H9 (cell line): ENCODE measurements at regions not wholly inside any gene's neighbourhood (a gene's known extent, or its start where the extent isn't known, plus 50 kb on each side); places are given as distances from the start of the nearest gene placed in this dataset.

Source experiments
- DNase-seq: peaks from one replicate; pipeline ENCODE4 v3.0.0-alpha.2; 2017
- H2AFZ ChIP-seq: one replicate; pipeline ENCODE4 v1.6.1; 2013; ENCODE audit warnings: mild to moderate bottlenecking, low read length, control low read depth, moderate library complexity
- H2AK5ac ChIP-seq: 2 replicates; pipeline ENCODE4 v1.6.1; 2013; ENCODE audit warnings: low read length, control low read depth, mixed read lengths; ENCODE audit not compliant: insufficient read length
- H2BK120ac ChIP-seq: one replicate; pipeline ENCODE4 v1.6.1; 2013; ENCODE audit warnings: low read depth, mild to moderate bottlenecking, low read length, control low read depth, inconsistent platforms; ENCODE audit not compliant: poor library complexity, severe bottlenecking
- H2BK12ac ChIP-seq: 2 replicates; pipeline ENCODE4 v1.6.1; 2013; ENCODE audit warnings: low read length, control low read depth, mixed read lengths, low read depth; ENCODE audit not compliant: insufficient read length
- H2BK15ac ChIP-seq: 2 replicates; pipeline ENCODE4 v1.6.1; 2013; ENCODE audit warnings: low read depth, low read length, control low read depth
- H2BK20ac ChIP-seq: one replicate; pipeline ENCODE4 v1.6.1; 2013; ENCODE audit warnings: low read depth, mild to moderate bottlenecking, low read length, control low read depth, inconsistent platforms; ENCODE audit not compliant: poor library complexity, severe bottlenecking
- H2BK5ac ChIP-seq: 2 replicates; pipeline ENCODE4 v1.6.1; 2013; ENCODE audit warnings: low read length, control low read depth, mixed read lengths; ENCODE audit not compliant: insufficient read length
- H3K14ac ChIP-seq: 2 replicates; pipeline ENCODE4 v1.6.1; 2013; ENCODE audit warnings: low read length, control low read depth; ENCODE audit not compliant: insufficient read depth
- H3K18ac ChIP-seq: 2 replicates; pipeline ENCODE4 v1.6.1; 2013; ENCODE audit warnings: low read depth, mild to moderate bottlenecking, mixed read lengths, low read length, control low read depth; ENCODE audit not compliant: insufficient read length
- H3K23ac ChIP-seq: 2 replicates; pipeline ENCODE4 v1.6.1; 2013; ENCODE audit warnings: low read length, control low read depth, mixed read lengths, low read depth; ENCODE audit not compliant: insufficient read length
- H3K23me2 ChIP-seq: 2 replicates; pipeline ENCODE4 v1.6.1; 2013; ENCODE audit warnings: low read depth, mild to moderate bottlenecking, mixed read lengths, low read length, control low read depth; ENCODE audit not compliant: insufficient read length, poor library complexity, severe bottlenecking
- H3K27ac ChIP-seq: 2 replicates; pipeline ENCODE4 v1.5.1; 2013; ENCODE audit warnings: low read length, control low read depth, mixed read lengths, low read depth; ENCODE audit not compliant: insufficient read length
- H3K27me3 ChIP-seq: 2 replicates; pipeline ENCODE4 v1.6.1; 2013; ENCODE audit warnings: low read length, control low read depth, inconsistent platforms; ENCODE audit not compliant: insufficient read depth
- H3K4ac ChIP-seq: 2 replicates; pipeline ENCODE4 v1.6.1; 2013; ENCODE audit warnings: low read depth, mild to moderate bottlenecking, control low read depth, inconsistent platforms, low read length, moderate library complexity
- H3K4me1 ChIP-seq: 2 replicates; pipeline ENCODE4 v1.6.1; 2013; ENCODE audit warnings: low read length, control low read depth, inconsistent platforms; ENCODE audit not compliant: insufficient read depth
- H3K4me2 ChIP-seq: 2 replicates; pipeline ENCODE4 v1.6.1; 2013; ENCODE audit warnings: low read length, control low read depth, mixed read lengths; ENCODE audit not compliant: insufficient read length, insufficient read depth
- H3K56ac ChIP-seq: 2 replicates; pipeline ENCODE4 v1.6.1; 2013; ENCODE audit warnings: low read depth, mild to moderate bottlenecking, mixed read lengths, low read length, control low read depth; ENCODE audit not compliant: insufficient read length
- H3K79me1 ChIP-seq: 2 replicates; pipeline ENCODE4 v1.6.1; 2013; ENCODE audit warnings: low read depth, mild to moderate bottlenecking, moderate library complexity, low read length, control low read depth, inconsistent platforms; ENCODE audit not compliant: insufficient read depth, poor library complexity, severe bottlenecking
- H3K79me2 ChIP-seq: 2 replicates; pipeline ENCODE4 v1.6.1; 2013; ENCODE audit warnings: low read length, control low read depth, inconsistent platforms; ENCODE audit not compliant: insufficient read depth
- H3K9ac ChIP-seq: 2 replicates; pipeline ENCODE4 v1.6.1; 2013; ENCODE audit warnings: low read length, control low read depth, mixed read lengths; ENCODE audit not compliant: insufficient read length; ENCODE audit errors: extremely low read depth
- H3K9me3 ChIP-seq: one replicate; pipeline ENCODE4 v1.6.1; 2013; ENCODE audit warnings: low read depth, low read length, inconsistent platforms; ENCODE audit not compliant: control insufficient read depth
- H3T11ph ChIP-seq: one replicate; pipeline ENCODE4 v1.6.1; 2013; ENCODE audit warnings: mild to moderate bottlenecking, low read length, control low read depth, inconsistent platforms
- H4K20me1 ChIP-seq: one replicate; pipeline ENCODE4 v1.6.1; 2013; ENCODE audit not compliant: control insufficient read depth, insufficient read length, insufficient read depth
- H4K5ac ChIP-seq: 2 replicates; pipeline ENCODE4 v1.6.1; 2013; ENCODE audit warnings: low read depth, mild to moderate bottlenecking, mixed read lengths, low read length, control low read depth; ENCODE audit not compliant: insufficient read length
- H4K8ac ChIP-seq: replicated peaks from 2 replicates; pipeline ENCODE4 v1.6.1; 2013; ENCODE audit warnings: low read length, control low read depth, mixed read lengths, low read depth; ENCODE audit not compliant: insufficient read length
- H4K91ac ChIP-seq: 2 replicates; pipeline ENCODE4 v1.6.1; 2013; ENCODE audit warnings: low read depth, mild to moderate bottlenecking, moderate library complexity, mixed read lengths, low read length, control low read depth; ENCODE audit not compliant: insufficient read length
- H3K27ac Mint-ChIP-seq, 3 experiments: 2 replicates in 2 of 3; 3 replicates in 1 of 3; pipeline ENCODE4 v1.8.0; 2020 to 2021; ENCODE audit warnings: mixed read lengths in 3 of 3, mild to moderate bottlenecking in 1 of 3, moderate library complexity in 1 of 3
- H3K27me3 Mint-ChIP-seq: 2 replicates; pipeline ENCODE4 v1.8.0; 2021; ENCODE audit warnings: low read depth, mild to moderate bottlenecking, moderate library complexity, mixed read lengths
- H3K36me3 Mint-ChIP-seq, 3 experiments: 2 replicates in 2 of 3; 3 replicates in 1 of 3; pipeline ENCODE4 v1.8.0; 2020 to 2021; ENCODE audit warnings: low read depth in 3 of 3, mixed read lengths in 3 of 3; ENCODE audit not compliant: insufficient read depth in 1 of 3
- H3K4me1 Mint-ChIP-seq, 2 experiments: 2 replicates each; pipeline ENCODE4 v1.8.0; 2020; ENCODE audit warnings: mixed read lengths in 2 of 2
- H3K4me3 Mint-ChIP-seq, 2 experiments: 2 replicates in 1 of 2; 3 replicates in 1 of 2; pipeline ENCODE4 v1.8.0; 2020 to 2021; ENCODE audit warnings: mild to moderate bottlenecking in 2 of 2, mixed read lengths in 2 of 2, moderate library complexity in 1 of 2
- H3K9me3 Mint-ChIP-seq, 2 experiments: 2 replicates in 1 of 2; 3 replicates in 1 of 2; pipeline ENCODE4 v1.8.0; 2020; ENCODE audit warnings: mild to moderate bottlenecking in 2 of 2, mixed read lengths in 2 of 2, moderate library complexity in 1 of 2
- CTCF ChIP-seq: fragments of 200-600 bp; sonication (generic); conservative IDR thresholded peaks from 3 replicates; pipeline ENCODE4 v1.8.0; 2021; ENCODE audit warnings: antibody characterized with exemption, mild to moderate bottlenecking
- WGBS: extraction: QIAGEN DNeasy Blood & Tissue Kit; methylation state at CpG from one replicate; pipeline ENCODE4 v1.1.7; 2013; ENCODE audit warnings: missing lambda C conversion rate, low lambda C conversion rate, mixed read lengths; ENCODE audit not compliant: insufficient read length; ENCODE audit errors: extremely low coverage; 5-methylcytosine and 5-hydroxymethylcytosine counted together

GRCh38 chr7:94307399-94308048 lies 87.2 kb upstream of the COL1A2 start:
- no peaks in the 10 kb centered on the region for H3K79me1 ChIP-seq
- no peaks in the 10 kb centered on the region for H3K23me2 ChIP-seq
- no peak overlapping the region for H3K27ac ChIP-seq
- no peak overlapping the region for H2BK120ac ChIP-seq
- H3K9me3 Mint-ChIP-seq, result peaks cover 5% of the 10 kb centered on the region in 2 experiments; a peak in 3 of 5 replicates
- no peak overlapping the region for H3K18ac ChIP-seq
- H3K4me1 Mint-ChIP-seq, result peaks cover 12 to 18% of the 10 kb centered on the region in 2 experiments
- H3K4me2 ChIP-seq, result no peak overlapping the region
- H2AFZ ChIP-seq, result no peak overlapping the region
- no peak overlapping the region for H2BK5ac ChIP-seq
- H4K91ac ChIP-seq, result no peak overlapping the region
- H2AK5ac ChIP-seq, result no peak overlapping the region
- no peak overlapping the region for H3K4me3 Mint-ChIP-seq
- no peak overlapping the region for H2BK15ac ChIP-seq
- H3K14ac ChIP-seq, result no peak overlapping the region
- H4K8ac ChIP-seq, result no peak overlapping the region
- no peak for TF ChIP-seq CTCF
- no peak overlapping the region for H3K23ac ChIP-seq
- WGBS, result no CpG with 5 or more reads among the region's 4 CpGs
- no peak for DNase-seq
- peaks cover 2 to 11% (median 3%) of the 10 kb centered on the region in 3 experiments; a peak in 4 of 7 replicates for H3K36me3 Mint-ChIP-seq
- no peak overlapping the region for H3T11ph ChIP-seq
- no peak overlapping the region for H2BK20ac ChIP-seq
- H3K79me2 ChIP-seq, result no peaks in the 10 kb centered on the region
- no peak overlapping the region for H2BK12ac ChIP-seq
- no peaks in the 10 kb centered on the region for H3K27me3 ChIP-seq
- H3K4ac ChIP-seq, result no peak overlapping the region
- H3K9ac ChIP-seq, result no peak overlapping the region
- no peak overlapping the region for H3K27ac Mint-ChIP-seq
- no peaks in the 10 kb centered on the region for H3K9me3 ChIP-seq
- H4K5ac ChIP-seq, result no peak overlapping the region
- peaks cover 1% of the 10 kb centered on the region; the same call in 1 of the 2 replicates for H3K27me3 Mint-ChIP-seq
- no peak overlapping the region for H3K56ac ChIP-seq
- H4K20me1 ChIP-seq, result no peaks in the 10 kb centered on the region
- peaks cover 5% of the 10 kb centered on the region; the same call in 1 of the 2 replicates for H3K4me1 ChIP-seq
